ENCODE measurements at regions not wholly inside any gene's neighbourhood (a gene's known extent, or its start where the extent isn't known, plus 50 kb on each side); places are given as distances from the start of the nearest gene placed in this dataset.

DNA sequence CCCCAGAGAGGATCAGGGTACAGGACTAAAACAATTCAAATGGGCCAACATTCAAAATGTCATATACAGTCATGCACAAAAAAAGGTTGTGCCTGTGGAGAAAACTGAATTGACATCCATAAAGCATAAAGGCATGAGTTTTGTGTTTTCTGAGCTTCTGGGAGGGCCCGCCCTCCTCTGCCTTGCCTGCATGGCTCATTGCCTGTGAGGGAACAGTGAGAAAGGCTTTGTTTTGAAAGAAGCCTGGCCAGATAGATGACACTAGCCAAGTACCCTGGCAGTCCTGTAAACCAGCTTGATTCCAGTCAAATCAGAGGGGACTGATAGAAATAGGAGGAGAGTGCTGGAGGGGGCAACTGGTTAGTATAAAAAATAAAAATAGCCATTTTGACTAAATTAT, 194.3 kb downstream of the KIT start:
- no peak overlapping the region for H3K27ac ChIP-seq
- H3K27me3 ChIP-seq = no peaks in the 10 kb centered on the region
- H3K4me3 ChIP-seq = no peak overlapping the region
- H3K36me3 ChIP-seq = no peaks in the 10 kb centered on the region
- TF ChIP-seq, protein P1, sequence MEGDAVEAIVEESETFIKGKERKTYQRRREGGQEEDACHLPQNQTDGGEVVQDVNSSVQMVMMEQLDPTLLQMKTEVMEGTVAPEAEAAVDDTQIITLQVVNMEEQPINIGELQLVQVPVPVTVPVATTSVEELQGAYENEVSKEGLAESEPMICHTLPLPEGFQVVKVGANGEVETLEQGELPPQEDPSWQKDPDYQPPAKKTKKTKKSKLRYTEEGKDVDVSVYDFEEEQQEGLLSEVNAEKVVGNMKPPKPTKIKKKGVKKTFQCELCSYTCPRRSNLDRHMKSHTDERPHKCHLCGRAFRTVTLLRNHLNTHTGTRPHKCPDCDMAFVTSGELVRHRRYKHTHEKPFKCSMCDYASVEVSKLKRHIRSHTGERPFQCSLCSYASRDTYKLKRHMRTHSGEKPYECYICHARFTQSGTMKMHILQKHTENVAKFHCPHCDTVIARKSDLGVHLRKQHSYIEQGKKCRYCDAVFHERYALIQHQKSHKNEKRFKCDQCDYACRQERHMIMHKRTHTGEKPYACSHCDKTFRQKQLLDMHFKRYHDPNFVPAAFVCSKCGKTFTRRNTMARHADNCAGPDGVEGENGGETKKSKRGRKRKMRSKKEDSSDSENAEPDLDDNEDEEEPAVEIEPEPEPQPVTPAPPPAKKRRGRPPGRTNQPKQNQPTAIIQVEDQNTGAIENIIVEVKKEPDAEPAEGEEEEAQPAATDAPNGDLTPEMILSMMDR (IDR thresholded peaks at IDR 0.05) = no peak
- TF ChIP-seq POLR2A (IDR thresholded peaks at IDR 0.05) = no peak
- no peak for DNase-seq
- intact Hi-C loops (cut with DNase I; ENCODE audit: low total_unique reads) = no loop called here
- no peaks in the 10 kb centered on the region for H3K9me3 ChIP-seq
- no peaks in the 10 kb centered on the region for H3K4me1 ChIP-seq

DNA sequence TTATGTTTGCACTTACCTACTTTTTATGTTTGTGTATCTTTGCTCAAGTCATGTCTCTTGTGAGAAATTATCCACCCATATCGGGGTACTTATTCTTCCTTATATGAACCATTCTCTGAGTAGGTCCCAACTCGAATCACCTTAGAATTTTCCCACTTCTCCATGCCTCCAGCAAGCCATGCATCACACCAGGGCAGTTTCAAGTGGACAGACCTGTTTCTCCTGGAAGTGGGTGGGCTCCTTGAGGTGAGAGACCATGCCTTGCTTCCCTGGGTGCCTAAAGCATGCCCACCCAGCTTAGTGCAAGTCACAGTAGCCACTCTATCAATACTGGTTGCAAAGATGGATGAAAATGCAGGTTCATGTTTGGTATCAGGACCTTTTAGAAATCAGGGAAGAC, 187.2 kb downstream of the KIT start:
- H3K9me3 ChIP-seq = no peaks in the 10 kb centered on the region
- H3K27me3 ChIP-seq = no peaks in the 10 kb centered on the region
- no peak for DNase-seq
- H3K27ac ChIP-seq = no peak overlapping the region
- no peaks in the 10 kb centered on the region for H3K36me3 ChIP-seq
- peaks cover 0 to 11% of the 10 kb centered on the region in 2 donors for H3K4me1 ChIP-seq
- intact Hi-C loops (cut with DNase I; ENCODE audit: low total_unique reads) = no loop called here
- H3K4me3 ChIP-seq = no peak overlapping the region
- TF ChIP-seq, protein P1 (IDR thresholded peaks at IDR 0.05) = no peak
- no peak for TF ChIP-seq POLR2A (IDR thresholded peaks at IDR 0.05)

GRCh38 chr4:54843946-54844345, 186.2 kb downstream of the KIT start:
- TF ChIP-seq, protein P1 (IDR thresholded peaks at IDR 0.05) = no peak
- TF ChIP-seq POLR2A (IDR thresholded peaks at IDR 0.05) = no peak
- Histone ChIP-seq H3K4me1 (peaks cover 0 to 11% of the 10 kb centered on the region in 2 donors), H3K27me3 (no peaks in the 10 kb centered on the region), H3K4me3 (no peak overlapping the region), H3K9me3 (no peaks in the 10 kb centered on the region), H3K27ac (no peak overlapping the region), H3K36me3 (no peaks in the 10 kb centered on the region)
- DNase-seq = no peak
- intact Hi-C loops (cut with DNase I; ENCODE audit: low total_unique reads) = no loop called here

GRCh38 chr4:54843106-54843505, 185.3 kb downstream of the KIT start:
- Histone ChIP-seq H3K27me3 (no peaks in the 10 kb centered on the region), H3K9me3 (no peaks in the 10 kb centered on the region), H3K4me3 (no peak overlapping the region), H3K36me3 (no peaks in the 10 kb centered on the region), H3K27ac (peak overlapping the region; percentile 4 to 32), H3K4me1 (peaks cover 0 to 11% of the 10 kb centered on the region in 2 donors)
- DNase-seq = no peak
- intact Hi-C loops (cut with DNase I; ENCODE audit: low total_unique reads) = no loop called here
- TF ChIP-seq, protein P1 (IDR thresholded peaks at IDR 0.05) = no peak

GRCh38 chr4:54842656-54843055, 184.9 kb downstream of the KIT start:
- no peak overlapping the region for H3K4me3 ChIP-seq
- peak in 1 of 2 donors; percentile 25 for DNase-seq
- no peaks in the 10 kb centered on the region for H3K9me3 ChIP-seq
- intact Hi-C loops (cut with DNase I; ENCODE audit: low total_unique reads) = no loop called here
- H3K4me1 ChIP-seq = peaks cover 0 to 11% of the 10 kb centered on the region in 2 donors
- TF ChIP-seq, protein P1 (IDR thresholded peaks at IDR 0.05) = no peak
- TF ChIP-seq POLR2A (IDR thresholded peaks at IDR 0.05) = no peak
- H3K27me3 ChIP-seq = no peaks in the 10 kb centered on the region
- H3K27ac ChIP-seq = peak overlapping the region; percentile 32 to 65
- H3K36me3 ChIP-seq = no peaks in the 10 kb centered on the region

All from uterus (tissue), 3 donors.